A673 (cell line): ENCODE measurements at regions not wholly inside any gene's neighbourhood (a gene's known extent, or its start where the extent isn't known, plus 50 kb on each side); places are given as distances from the start of the nearest gene placed in this dataset.

ENCODE experiments used
- CTCF ChIP-seq: fragments of 300-800, 200-600 bp; sonication (generic); conservative IDR thresholded peaks from 2 replicates; pipeline ENCODE4 v1.5.1; 2017; ENCODE audit warnings: low read depth, mild to moderate bottlenecking, antibody characterized with exemption, low read length, moderate library complexity, mixed read lengths
- EZH2 ChIP-seq: fragments of 200-600 bp; sonication (generic); IDR thresholded peaks from 2 replicates; pipeline ENCODE4 v1.6.1; 2017; ENCODE audit warnings: borderline replicate concordance, low read depth, mild to moderate bottlenecking, mixed read lengths, antibody characterized with exemption, low read length; ENCODE audit not compliant: poor library complexity, severe bottlenecking

DNA sequence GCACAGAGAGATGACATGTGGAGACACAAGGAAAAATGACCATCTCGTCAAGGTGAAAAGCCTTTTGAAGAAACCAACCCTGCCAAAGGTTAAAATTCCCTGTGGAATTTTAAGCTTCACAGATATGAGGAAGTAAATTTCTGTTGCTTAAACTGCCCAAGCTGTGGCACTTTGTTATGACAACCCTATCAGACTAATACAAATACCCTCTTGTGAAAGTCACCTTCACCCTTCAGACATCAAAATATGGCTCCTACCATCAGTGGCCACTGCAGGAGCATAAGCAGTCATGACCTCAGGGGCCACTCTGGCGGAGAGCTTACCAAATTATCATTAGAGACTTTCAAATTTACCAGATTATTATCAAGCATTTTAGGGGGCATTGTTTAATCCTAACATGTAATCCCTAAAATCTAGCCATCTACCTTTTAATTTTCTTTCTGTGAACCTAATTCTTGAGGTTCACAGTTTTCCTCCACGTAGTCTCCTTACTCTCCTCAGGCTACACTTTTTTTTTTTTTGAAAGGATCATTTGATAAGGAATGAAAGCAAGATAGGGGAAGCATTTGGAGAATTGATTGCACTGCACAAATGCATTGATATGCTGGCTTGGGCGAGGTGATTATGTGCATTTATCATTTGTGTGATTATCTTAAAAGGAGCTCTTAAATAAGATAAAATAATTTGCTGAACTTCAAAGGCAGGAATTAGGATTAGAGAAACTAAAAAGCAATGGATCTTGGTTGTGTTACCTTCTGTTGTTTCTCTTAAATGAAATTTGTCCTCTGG lies 90.3 kb downstream of the TMEM168 start:
- TF ChIP-seq CTCF (no peak), EZH2 (no peak)
